ENCODE measurements at regions not wholly inside any gene's neighbourhood (a gene's known extent, or its start where the extent isn't known, plus 50 kb on each side); places are given as distances from the start of the nearest gene placed in this dataset.

- H3K4me3 Mint-ChIP-seq: no peak overlapping the region
- DNase-seq: no peak
- H3K27me3 Mint-ChIP-seq (ENCODE audit: insufficient read depth): no peaks in the 10 kb centered on the region
- H3K4me1 Mint-ChIP-seq (ENCODE audit: low read depth): no peaks in the 10 kb centered on the region
- no peak overlapping the region for H3K27ac Mint-ChIP-seq
- no peaks in the 10 kb centered on the region for H3K36me3 Mint-ChIP-seq (ENCODE audit: low read depth)
- peaks cover 5% of the 10 kb centered on the region; the same call in 1 of the 2 replicates for H3K9me3 Mint-ChIP-seq
- TF ChIP-seq CTCF (IDR thresholded peaks at IDR 0.05): no peak
Observed at GRCh38 chr4:34643476-34643875, 1600.8 kb downstream of the ARAP2 start.

GRCh38 chr4:34644579-34645115 lies 1599.7 kb downstream of the ARAP2 start:
- Mint-ChIP-seq H3K27ac (no peak overlapping the region), H3K27me3 (ENCODE audit: insufficient read depth) (no peaks in the 10 kb centered on the region), H3K4me3 (no peak overlapping the region), H3K36me3 (ENCODE audit: low read depth) (no peaks in the 10 kb centered on the region), H3K4me1 (ENCODE audit: low read depth) (no peaks in the 10 kb centered on the region), H3K9me3 (peaks cover 5% of the 10 kb centered on the region; the same call in 1 of the 2 replicates)
- no peak for DNase-seq
- TF ChIP-seq CTCF (IDR thresholded peaks at IDR 0.05): no peak

GRCh38 chr4:34649716-34650115 lies 1594.6 kb downstream of the ARAP2 start:
- Mint-ChIP-seq H3K27ac (no peak overlapping the region), H3K4me1 (ENCODE audit: low read depth) (no peaks in the 10 kb centered on the region), H3K27me3 (ENCODE audit: insufficient read depth) (no peaks in the 10 kb centered on the region), H3K9me3 (0 out of 2 replicates have a peak, but pooled peaks cover 5% of the 10 kb centered on the region), H3K36me3 (ENCODE audit: low read depth) (no peaks in the 10 kb centered on the region), H3K4me3 (no peak overlapping the region)
- TF ChIP-seq CTCF (IDR thresholded peaks at IDR 0.05): no peak
- no peak for DNase-seq

- Mint-ChIP-seq H3K27me3 (ENCODE audit: insufficient read depth) (no peaks in the 10 kb centered on the region; the same call in 1 of the 2 replicates), H3K4me1 (ENCODE audit: low read depth) (no peaks in the 10 kb centered on the region), H3K27ac (no peak overlapping the region), H3K4me3 (no peak overlapping the region), H3K9me3 (peaks cover 14% of the 10 kb centered on the region; the same call in 1 of the 2 replicates), H3K36me3 (ENCODE audit: low read depth) (no peaks in the 10 kb centered on the region)
- DNase-seq: no peak
- no peak for TF ChIP-seq CTCF (IDR thresholded peaks at IDR 0.05)
Observed at GRCh38 chr4:34664051-34664450, 1580.3 kb downstream of the ARAP2 start.

GRCh38 chr4:34676400-34676799 lies 1567.9 kb downstream of the ARAP2 start:
- Mint-ChIP-seq H3K4me1 (ENCODE audit: low read depth) (no peaks in the 10 kb centered on the region), H3K36me3 (ENCODE audit: low read depth) (no peaks in the 10 kb centered on the region), H3K27ac (no peak overlapping the region), H3K27me3 (ENCODE audit: insufficient read depth) (no peaks in the 10 kb centered on the region), H3K4me3 (no peak overlapping the region), H3K9me3 (peaks cover 15% of the 10 kb centered on the region)
- DNase-seq: no peak
- TF ChIP-seq CTCF (IDR thresholded peaks at IDR 0.05): no peak

GRCh38 chr4:34678431-34678830 lies 1565.9 kb downstream of the ARAP2 start:
- no peak for DNase-seq
- Mint-ChIP-seq H3K4me1 (ENCODE audit: low read depth) (no peaks in the 10 kb centered on the region), H3K36me3 (ENCODE audit: low read depth) (no peaks in the 10 kb centered on the region), H3K27ac (no peak overlapping the region), H3K9me3 (peaks cover 20% of the 10 kb centered on the region), H3K4me3 (no peak overlapping the region), H3K27me3 (ENCODE audit: insufficient read depth) (no peaks in the 10 kb centered on the region)
- TF ChIP-seq CTCF (IDR thresholded peaks at IDR 0.05): no peak

All from HFFc6 (cell line).